ENCODE measurements at regions not wholly inside any gene's neighbourhood (a gene's known extent, or its start where the extent isn't known, plus 50 kb on each side); places are given as distances from the start of the nearest gene placed in this dataset.
A peak's percentile ranks its signal among the peaks of the same experiment; 100 is the strongest.

DNA sequence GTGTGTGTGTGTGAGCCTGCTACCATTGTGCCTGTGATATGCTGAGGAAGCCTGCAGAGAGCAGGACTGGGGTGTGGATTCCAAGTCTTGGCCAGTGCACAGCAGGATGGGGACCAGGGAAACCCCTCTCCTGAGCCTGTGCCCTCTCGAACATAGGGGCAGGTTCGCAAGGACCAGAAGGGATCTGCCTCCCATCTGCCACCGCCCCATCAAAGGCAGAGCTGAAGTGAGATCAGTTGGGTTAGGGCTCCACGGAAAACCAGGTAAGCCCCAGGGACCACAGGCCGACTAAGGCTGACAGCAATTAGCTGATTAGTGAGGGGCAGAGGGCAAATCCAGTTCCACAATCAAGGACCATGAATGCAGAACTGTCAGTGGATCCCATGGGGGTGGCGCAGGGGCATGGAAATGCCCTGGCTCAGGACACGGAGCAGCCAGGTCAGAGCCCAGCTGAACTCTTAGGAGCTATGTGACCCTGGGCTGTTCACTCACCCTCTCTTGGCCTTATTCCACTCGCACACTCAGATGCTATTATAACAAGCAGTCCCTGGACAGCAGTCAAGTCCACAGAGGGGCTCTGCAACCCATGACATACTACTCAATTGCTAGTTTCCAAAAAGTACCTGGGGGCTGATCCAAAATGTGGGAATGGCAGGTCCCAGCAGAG lies 84.2 kb upstream of the ID2 start:
- no peak overlapping the region for H2AFZ ChIP-seq (replicated peaks)
- no peaks in the 10 kb centered on the region for H3K36me3 ChIP-seq
- no peak overlapping the region for H3K9ac ChIP-seq
- H3K4me3 ChIP-seq = no peak overlapping the region
- Mint-ChIP-seq H3K4me3 (no peak overlapping the region), H3K36me3 (peaks cover 2% of the 10 kb centered on the region), H3K4me1 (peaks cover 32% of the 10 kb centered on the region), H3K27me3 (ENCODE audit: insufficient read depth, low read depth) (peaks cover 18% of the 10 kb centered on the region), H3K9me3 (peaks cover 3% of the 10 kb centered on the region), H3K27ac (peak overlapping the region; percentile 18)
- no peak for DNase-seq (ENCODE audit: low spot score)
- no peaks in the 10 kb centered on the region for H3K79me2 ChIP-seq (ENCODE audit: low read depth)
- H3K27ac ChIP-seq = no peak overlapping the region
- no peaks in the 10 kb centered on the region for H3K4me1 ChIP-seq
- H3K9me3 ChIP-seq (ENCODE audit: low read depth) = no peaks in the 10 kb centered on the region
- no peaks in the 10 kb centered on the region for H3F3A ChIP-seq (ENCODE audit: low read depth)
- no peak for TF ChIP-seq EZH2phosphoT487 (IDR thresholded peaks at IDR 0.05)
- TF ChIP-seq CTCF (IDR thresholded peaks at IDR 0.05) = no peak
- TF ChIP-seq EZH2 (IDR thresholded peaks at IDR 0.05) = no peak
- H3K27me3 ChIP-seq = no peaks in the 10 kb centered on the region
- no peaks in the 10 kb centered on the region for H4K20me1 ChIP-seq (ENCODE audit: low read depth)
- no peak overlapping the region for H3K4me2 ChIP-seq

- no peak for DNase-seq (ENCODE audit: low spot score)
- Histone ChIP-seq H3K27me3 (no peaks in the 10 kb centered on the region), H3K4me1 (no peaks in the 10 kb centered on the region), H3F3A (ENCODE audit: low read depth) (no peaks in the 10 kb centered on the region), H3K9me3 (ENCODE audit: low read depth) (no peaks in the 10 kb centered on the region), H4K20me1 (ENCODE audit: low read depth) (no peaks in the 10 kb centered on the region), H3K36me3 (no peaks in the 10 kb centered on the region), H3K4me2 (no peak overlapping the region), H2AFZ (replicated peaks) (no peak overlapping the region), H3K27ac (no peak overlapping the region), H3K4me3 (no peak overlapping the region), H3K79me2 (ENCODE audit: low read depth) (no peaks in the 10 kb centered on the region), H3K9ac (no peak overlapping the region)
- TF ChIP-seq CTCF (IDR thresholded peaks at IDR 0.05) (no peak), EZH2phosphoT487 (IDR thresholded peaks at IDR 0.05) (no peak), EZH2 (IDR thresholded peaks at IDR 0.05) (no peak)
- Mint-ChIP-seq H3K4me1 (peaks cover 32% of the 10 kb centered on the region), H3K4me3 (no peak overlapping the region), H3K9me3 (peaks cover 3% of the 10 kb centered on the region), H3K27ac (peak overlapping the region; percentile 12), H3K36me3 (no peaks in the 10 kb centered on the region), H3K27me3 (ENCODE audit: insufficient read depth, low read depth) (peaks cover 16% of the 10 kb centered on the region)
Measured at GRCh38 chr2:8598295-8599165, 83.3 kb upstream of the ID2 start.

DNA sequence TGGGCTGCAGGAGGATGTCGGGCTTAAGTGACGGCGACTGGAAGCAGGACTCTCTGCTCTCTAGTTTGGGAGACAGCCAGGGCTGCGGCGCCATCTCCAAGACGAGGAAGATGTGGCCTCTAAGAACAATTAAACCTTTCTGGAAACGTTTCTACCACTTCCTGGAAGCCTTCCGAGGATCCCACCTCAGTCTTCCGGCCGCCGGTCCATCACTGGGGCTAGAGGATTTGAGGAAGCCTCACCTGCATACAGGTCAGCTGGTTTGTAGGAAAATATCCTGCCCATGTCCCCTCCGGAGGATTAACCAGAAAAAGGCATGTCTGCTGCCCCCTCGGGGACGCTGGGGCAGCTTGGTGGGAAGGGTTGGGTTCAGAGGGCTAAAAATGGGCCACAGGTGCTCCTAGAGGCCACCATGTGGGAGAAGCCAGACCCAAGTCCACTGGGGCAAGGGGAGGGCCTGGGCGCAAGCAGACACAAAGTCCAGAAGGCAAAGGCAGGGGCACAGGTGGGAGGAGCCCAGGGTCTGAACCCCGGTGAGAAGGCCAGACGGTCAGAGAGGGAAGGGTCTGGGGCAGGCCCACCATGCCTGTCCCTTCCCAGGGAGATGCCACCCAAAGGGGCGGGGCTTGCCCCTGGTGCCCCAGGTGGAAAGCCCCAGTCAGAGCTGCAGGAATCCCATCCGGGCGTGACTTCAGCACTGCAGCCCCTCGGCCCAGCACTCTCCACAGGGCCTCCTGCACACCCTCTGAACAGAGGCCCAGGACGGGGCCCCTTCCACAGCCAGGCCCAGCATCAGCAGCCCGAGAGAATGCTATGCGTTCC lies 82.2 kb upstream of the ID2 start:
- H2AFZ ChIP-seq (replicated peaks) = no peak overlapping the region
- no peak overlapping the region for H3K27ac ChIP-seq
- no peak for DNase-seq (ENCODE audit: low spot score)
- Mint-ChIP-seq H3K4me1 (peaks cover 25% of the 10 kb centered on the region), H3K36me3 (no peaks in the 10 kb centered on the region), H3K9me3 (no peaks in the 10 kb centered on the region), H3K27me3 (ENCODE audit: insufficient read depth, low read depth) (peaks cover 12% of the 10 kb centered on the region), H3K27ac (peak overlapping the region; percentile 6), H3K4me3 (no peak overlapping the region)
- H3K9me3 ChIP-seq (ENCODE audit: low read depth) = no peaks in the 10 kb centered on the region
- H3K4me3 ChIP-seq = no peak overlapping the region
- TF ChIP-seq CTCF (IDR thresholded peaks at IDR 0.05) = no peak
- no peak for TF ChIP-seq EZH2 (IDR thresholded peaks at IDR 0.05)
- TF ChIP-seq EZH2phosphoT487 (IDR thresholded peaks at IDR 0.05) = no peak
- H4K20me1 ChIP-seq (ENCODE audit: low read depth) = no peaks in the 10 kb centered on the region
- no peaks in the 10 kb centered on the region for H3K4me1 ChIP-seq
- H3K36me3 ChIP-seq = no peaks in the 10 kb centered on the region
- no peak overlapping the region for H3K4me2 ChIP-seq
- no peaks in the 10 kb centered on the region for H3K27me3 ChIP-seq
- no peaks in the 10 kb centered on the region for H3F3A ChIP-seq (ENCODE audit: low read depth)
- no peak overlapping the region for H3K9ac ChIP-seq
- H3K79me2 ChIP-seq (ENCODE audit: low read depth) = no peaks in the 10 kb centered on the region
